Stomach (tissue), 4 donors: ENCODE measurements at regions not wholly inside any gene's neighbourhood (a gene's known extent, or its start where the extent isn't known, plus 50 kb on each side); places are given as distances from the start of the nearest gene placed in this dataset.

ENCODE experiments used
- EP300 ChIP-seq: sonication (generic); formaldehyde crosslinking; IDR thresholded peaks from one replicate; pipeline ENCODE4 v1.6.1; 2017; ENCODE audit warnings: antibody characterized with exemption
- POLR2A ChIP-seq, 4 donors: fragments of 450-650 bp; IDR thresholded peaks; one replicate each; pipeline ENCODE4 v1.6.1; 2016; ENCODE audit warnings: antibody characterized with exemption in 4 of 4, control low read depth in 2 of 4, mild to moderate bottlenecking in 1 of 4, moderate library complexity in 1 of 4
- POLR2AphosphoS5 ChIP-seq, 3 donors: sonication (generic); formaldehyde crosslinking; IDR thresholded peaks; one replicate each; pipeline ENCODE4 v1.6.1; 2016; ENCODE audit warnings: antibody characterized with exemption in 3 of 3
- TF ChIP-seq, protein P1 (sequence below), 7 experiments: fragments of 450-650 bp in 4 of 7; fragments of 200-600 bp in 3 of 7; sonication (generic) in 3 of 7; IDR thresholded peaks; one replicate each; pipeline ENCODE4 v1.5.1; 2016 to 2019; ENCODE audit warnings: antibody characterized with exemption in 7 of 7, control low read depth in 2 of 7, mild to moderate bottlenecking in 1 of 7

DNA sequence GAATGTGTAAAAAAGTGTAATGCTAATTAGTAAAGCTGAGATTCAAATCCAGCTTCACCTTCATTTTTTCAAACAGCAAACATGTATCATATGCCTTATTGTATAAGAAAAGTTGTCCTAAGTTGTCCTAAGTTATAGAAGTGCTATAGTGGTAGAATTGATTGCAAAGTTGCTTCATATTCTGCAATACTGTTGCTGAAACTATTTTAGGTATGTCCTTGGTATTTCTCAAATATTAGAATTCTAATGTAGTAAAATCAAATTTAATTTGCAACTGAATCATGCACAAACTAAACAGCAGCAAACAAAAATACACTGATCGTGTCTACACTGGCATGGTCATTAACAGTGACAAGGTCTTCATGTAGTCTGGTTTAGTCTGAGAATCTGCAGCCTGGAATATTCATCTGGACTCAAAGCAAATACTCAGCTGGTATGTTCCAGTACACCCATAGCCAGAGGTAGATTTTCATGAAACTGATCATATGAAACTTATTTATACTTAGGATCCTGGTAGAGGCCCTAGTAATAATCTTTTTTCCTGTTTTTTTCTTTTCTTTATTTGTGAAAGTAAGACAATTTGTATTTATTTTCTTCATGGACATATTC is 555.6 kb upstream of the ZEB2 start:
- TF ChIP-seq, protein P1, sequence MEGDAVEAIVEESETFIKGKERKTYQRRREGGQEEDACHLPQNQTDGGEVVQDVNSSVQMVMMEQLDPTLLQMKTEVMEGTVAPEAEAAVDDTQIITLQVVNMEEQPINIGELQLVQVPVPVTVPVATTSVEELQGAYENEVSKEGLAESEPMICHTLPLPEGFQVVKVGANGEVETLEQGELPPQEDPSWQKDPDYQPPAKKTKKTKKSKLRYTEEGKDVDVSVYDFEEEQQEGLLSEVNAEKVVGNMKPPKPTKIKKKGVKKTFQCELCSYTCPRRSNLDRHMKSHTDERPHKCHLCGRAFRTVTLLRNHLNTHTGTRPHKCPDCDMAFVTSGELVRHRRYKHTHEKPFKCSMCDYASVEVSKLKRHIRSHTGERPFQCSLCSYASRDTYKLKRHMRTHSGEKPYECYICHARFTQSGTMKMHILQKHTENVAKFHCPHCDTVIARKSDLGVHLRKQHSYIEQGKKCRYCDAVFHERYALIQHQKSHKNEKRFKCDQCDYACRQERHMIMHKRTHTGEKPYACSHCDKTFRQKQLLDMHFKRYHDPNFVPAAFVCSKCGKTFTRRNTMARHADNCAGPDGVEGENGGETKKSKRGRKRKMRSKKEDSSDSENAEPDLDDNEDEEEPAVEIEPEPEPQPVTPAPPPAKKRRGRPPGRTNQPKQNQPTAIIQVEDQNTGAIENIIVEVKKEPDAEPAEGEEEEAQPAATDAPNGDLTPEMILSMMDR (IDR thresholded peaks at IDR 0.05), result no peak
- TF ChIP-seq POLR2A (IDR thresholded peaks at IDR 0.05) (no peak), POLR2AphosphoS5 (IDR thresholded peaks at IDR 0.05) (no peak), EP300 (no peak)
